HuH-7 (cell line): ENCODE measurements at regions not wholly inside any gene's neighbourhood (a gene's known extent, or its start where the extent isn't known, plus 50 kb on each side); places are given as distances from the start of the nearest gene placed in this dataset.

Source experiments
- DNase-seq: peaks from one replicate; pipeline ENCODE4 v3.0.0; 2011; ENCODE audit warnings: low spot score

DNA sequence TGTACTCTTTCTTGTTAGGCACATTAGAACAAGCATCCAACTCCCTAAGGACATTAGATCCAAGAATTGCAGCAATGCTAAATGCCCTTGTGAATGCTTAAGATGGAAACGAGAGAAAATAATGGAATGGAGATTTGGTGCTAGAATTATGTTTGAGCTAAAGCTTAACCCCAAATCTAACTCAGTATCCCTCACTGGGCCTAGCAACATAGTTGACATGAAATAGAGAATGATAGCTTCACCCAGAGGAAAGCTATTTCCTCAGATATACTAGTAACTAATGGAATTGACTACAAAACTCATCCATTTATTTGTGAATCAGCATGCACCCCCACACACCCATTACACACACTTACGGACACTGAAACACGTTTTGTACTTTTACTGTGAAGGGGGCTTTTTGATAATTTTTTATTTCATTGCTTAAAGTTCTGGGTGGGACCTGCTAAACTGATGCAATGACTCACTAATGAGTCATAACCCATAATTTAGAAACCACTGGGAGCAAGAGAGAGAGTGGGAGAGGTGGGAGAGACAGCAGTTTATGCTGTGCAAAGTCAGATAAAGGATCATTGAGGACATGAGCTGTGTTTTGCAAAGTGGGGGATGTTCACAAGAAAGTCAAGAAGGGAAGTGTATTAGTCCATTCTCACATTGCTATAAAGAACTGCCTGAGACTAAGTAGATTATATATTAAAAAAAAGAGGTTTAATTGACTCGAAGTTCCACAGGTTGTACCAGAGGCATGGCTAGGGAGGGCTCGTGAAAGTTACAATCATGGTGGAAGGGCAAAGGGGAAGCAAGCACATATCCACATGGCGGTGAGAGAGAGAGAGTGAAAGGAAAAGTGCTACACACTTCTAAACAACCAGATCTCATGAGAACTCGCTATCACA is 382.7 kb downstream of the SFMBT2 start:
- DNase-seq: no peak

DNA sequence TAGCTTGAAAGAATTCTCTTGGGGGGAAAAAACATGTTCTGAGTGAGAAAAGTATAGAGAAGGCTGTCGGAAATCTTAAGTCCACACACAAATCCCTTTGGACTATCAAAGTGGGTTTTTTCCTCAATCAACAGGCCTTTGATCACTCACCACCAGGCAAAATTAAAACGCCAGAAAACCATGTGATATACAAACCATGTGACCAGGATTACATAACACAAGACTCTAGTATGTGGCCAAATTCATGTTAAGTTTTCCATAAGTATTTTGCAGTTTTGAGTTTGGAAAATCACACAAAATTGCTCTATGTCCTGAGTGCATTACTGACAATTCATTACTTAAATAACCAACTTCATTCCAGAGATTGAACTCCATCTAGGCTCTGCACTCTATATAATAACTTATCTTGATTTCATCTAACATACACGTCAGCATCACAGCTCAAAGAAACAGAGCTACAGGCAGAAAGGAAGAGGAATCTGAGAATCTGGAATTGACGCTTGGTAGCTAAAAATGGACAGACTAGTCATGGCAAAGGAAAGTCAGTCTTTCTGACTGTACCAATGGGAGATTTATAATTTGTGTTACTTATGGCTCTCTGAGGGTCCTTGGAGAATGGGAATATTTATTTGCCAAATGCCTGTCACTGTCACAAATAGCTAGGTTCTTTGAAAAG is 383.5 kb downstream of the SFMBT2 start:
- no peak for DNase-seq

DNA sequence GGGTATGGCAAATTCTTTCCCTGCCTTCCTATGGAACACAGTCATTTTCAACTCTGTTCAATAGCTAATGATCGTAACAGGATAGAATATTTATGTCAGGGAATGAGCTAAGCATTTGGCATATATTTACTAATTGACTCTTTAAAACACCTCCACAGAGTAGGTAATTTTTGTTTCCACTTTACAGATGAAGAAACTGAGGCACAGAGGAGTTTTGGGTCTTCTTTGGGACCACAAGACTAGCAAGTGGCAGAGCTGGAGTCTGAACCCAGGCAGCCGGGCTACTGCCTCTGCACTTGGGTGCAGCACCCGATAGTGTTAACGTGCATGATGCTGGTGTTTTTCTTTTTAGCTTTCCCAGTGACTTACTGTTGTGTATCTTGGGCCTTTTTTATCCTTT is 384.0 kb downstream of the SFMBT2 start:
- DNase-seq: no peak

DNA sequence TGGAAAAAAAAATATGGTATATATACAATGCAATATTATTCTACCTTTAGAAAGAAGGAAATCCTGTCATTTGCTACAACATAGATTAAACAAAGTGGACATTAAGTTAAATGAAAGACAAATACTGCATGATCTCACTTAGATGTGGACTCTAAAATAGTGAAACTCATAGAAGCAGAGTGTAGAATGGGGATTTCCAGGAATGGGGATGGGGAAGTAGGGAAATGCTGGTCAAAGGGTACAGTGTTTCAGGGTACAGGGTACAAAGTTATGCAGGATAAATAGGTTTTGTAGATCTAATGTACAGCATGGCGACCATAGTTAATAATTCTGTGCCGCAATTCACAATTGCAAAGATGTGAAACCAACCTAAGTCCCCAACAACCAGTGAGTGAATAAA is 385.5 kb downstream of the SFMBT2 start:
- DNase-seq: no peak

DNA sequence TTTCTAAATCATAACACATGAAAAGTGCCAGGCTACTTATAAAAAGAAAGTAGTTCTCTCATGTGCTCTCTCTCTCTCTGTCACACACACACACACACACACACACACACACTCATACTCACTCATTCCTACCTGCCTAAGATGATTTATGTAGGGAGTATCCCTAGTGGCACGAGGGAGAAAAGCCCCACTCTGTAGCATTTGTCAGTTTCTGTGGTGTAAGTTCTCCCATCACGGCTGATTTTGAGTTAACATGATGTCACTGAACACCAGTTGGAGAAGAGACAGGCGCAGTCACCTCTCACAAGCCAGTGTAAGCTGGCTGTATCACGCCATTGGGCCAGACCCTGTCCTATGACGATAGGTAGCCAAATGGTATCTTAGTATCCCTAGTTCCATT is 395.4 kb downstream of the SFMBT2 start:
- DNase-seq: no peak

DNA sequence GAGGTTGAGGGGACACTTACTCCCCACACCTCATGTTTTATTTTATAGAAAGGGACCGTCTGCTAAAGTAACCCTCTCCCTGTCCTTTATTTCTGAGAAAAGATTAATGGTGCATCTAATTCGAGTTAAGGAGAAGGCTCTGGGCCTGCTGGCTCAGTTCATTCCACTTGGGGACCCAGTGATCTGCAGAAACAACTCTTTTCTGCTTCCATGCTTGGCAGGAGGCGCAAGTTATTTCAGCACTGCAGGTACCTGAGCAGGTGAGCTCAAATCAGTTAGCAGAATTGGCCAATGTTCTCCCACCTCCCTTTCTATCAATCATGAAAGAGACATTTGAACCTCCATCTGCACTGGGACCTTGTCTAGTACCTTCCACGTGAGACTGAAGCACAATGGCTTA is 396.1 kb downstream of the SFMBT2 start:
- DNase-seq: no peak

DNA sequence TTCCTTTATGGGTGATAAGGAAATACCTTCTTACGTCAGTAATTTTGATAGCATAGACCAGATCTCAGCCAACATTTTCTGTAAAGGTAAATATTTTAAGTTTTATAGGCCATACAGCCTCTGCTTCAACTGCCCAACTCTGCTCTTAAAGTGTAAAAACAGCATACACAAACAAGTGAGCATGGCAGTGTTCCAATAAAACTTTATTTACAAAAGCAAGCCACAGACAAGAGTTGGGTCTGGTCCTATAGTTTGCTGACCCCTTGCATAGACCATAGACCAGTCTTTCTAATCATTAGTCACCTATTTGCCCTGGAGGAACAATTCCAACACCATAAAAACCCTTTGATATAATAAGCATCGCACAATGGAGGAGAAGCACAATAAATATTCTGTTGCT is 398.8 kb downstream of the SFMBT2 start:
- no peak for DNase-seq

DNA sequence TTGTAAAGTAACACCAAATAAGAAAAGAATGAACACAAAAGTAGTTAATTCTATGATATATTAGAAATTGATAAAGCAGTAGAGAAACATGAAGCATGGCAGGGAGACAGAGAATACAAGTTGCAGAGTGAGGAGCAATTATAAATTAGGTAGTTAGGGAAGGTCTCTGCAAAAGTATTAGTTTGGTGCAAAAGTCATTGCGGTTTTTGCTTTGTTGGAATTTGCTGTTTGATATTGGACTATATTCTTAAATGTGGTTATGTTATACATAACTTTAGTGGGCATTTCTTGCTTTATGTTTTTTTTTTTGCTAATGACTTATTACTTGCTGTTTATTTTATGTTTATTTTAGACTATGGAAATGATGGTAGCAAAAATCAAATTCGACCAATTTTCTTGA is 402.2 kb downstream of the SFMBT2 start:
- no peak for DNase-seq

DNA sequence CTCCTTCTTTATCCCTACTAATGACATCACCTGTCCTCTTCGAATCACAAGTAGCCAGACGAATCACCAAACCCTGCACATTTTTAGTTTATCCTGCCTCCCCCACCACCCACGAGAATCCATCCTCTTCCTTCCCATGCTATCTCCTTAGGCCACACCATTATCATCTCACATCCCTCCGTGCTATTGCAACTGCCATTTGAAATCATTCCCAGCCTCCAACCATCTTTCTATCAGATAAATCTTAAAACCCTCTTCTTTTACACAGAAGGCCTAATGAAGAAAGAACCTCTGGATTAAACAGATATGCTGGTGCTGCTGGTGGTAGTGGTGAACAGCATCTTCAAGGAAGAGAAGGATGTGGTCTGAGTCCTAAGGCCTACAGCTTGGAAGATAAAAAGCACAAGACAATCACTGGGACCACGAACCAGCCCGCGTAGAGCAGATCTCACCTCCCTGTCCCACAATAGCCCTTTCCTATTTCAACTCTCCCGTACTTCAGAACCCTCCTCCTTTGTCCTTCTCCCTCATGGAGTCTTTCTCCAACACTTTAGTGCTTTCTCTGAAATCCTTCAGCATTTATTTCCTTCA is 403.1 kb downstream of the SFMBT2 start:
- DNase-seq: no peak

DNA sequence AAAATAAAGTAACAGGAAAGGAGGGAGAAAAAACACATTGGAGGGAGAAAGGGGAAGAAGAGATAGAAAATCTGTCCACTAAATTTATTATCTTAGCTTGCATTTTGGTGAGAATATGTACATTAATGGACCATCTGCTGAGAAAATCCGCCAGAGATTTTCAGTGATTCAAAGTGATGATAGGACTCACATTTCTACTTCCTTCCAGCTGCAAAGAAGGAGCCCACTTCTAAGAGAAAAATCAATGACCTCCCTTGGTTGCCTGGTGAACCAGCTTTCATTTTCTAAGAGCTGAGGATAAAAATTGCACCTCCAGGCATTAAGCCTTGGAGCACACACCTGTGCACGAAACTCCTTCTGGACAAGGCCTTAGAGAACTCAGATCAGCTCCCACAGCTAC is 404.3 kb downstream of the SFMBT2 start:
- DNase-seq: no peak

DNA sequence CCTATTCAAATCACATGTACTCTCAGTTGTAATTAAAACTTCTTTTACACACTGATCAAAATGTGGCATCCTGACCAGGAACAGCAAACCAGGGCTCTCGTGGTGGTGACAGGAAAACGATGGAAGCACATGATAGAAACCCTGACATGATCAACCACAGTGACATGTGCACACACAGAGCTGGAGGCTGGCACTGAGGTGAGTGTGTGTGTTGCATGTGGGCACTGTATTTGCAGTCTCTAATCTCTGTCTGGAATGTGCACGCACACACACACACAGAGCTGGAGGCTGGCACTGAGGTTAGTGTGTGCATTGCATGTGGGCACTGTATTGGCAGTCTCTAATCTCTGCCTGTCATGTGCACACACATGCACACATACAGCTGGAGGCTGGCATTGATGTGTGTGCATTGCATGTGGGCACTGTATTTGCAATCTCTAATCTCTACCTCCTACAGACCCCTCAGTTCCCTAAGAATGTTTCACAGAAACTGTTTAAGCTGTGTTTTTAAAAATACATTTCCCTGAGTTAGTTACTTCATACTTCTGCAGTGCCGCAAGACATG is 406.9 kb downstream of the SFMBT2 start:
- DNase-seq: no peak

DNA sequence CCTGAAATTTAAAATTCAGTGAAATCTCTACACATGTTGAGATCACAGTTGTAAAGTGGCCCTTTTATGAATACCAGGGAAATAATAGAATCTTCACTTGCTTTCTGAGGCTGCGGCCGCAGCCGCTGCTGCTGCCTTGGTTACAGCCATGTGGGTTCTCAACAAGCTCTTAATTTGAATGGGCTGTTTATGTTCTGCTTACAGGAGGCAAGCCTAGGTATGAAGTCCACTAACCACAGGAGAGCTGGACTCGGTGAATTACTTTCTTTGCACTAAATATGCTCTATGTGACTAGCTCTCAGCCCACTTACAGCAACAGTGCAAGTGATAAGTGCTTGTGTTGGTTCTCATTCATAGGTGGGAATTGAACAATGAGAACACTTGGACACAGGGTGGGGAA is 410.8 kb downstream of the SFMBT2 start:
- DNase-seq: no peak

DNA sequence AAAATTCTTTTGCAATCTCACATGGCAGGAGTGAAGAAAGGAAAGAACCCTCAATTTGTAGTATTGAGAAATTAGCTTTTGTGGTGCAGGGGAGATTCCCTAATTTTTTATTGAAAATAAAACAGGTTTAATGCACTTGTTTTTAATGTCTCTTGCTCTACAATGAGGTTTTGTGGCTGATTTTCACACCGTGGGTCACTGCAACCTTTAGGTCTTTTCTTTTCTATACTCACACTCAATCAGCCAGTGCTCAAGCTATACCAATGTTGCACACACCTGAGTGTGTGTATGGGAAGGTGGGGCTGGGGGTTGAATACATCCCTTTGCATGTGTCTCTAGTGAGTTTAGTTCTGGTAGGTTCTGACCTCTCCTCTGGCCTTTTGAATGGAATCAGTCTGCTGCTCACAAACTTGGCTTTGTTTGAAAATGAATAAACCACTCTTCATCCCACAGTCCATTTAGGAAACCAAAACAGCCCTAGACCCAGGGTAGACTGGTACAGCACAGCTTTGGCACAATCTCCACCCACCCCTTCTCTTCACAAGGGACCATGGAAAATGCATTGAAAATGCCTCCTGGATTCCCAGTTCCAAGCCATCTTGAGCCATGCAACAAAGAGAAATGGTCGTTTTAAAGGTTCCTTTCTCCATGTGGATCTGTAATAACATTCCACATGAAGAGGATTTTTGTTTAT is 411.5 kb downstream of the SFMBT2 start:
- no peak for DNase-seq

DNA sequence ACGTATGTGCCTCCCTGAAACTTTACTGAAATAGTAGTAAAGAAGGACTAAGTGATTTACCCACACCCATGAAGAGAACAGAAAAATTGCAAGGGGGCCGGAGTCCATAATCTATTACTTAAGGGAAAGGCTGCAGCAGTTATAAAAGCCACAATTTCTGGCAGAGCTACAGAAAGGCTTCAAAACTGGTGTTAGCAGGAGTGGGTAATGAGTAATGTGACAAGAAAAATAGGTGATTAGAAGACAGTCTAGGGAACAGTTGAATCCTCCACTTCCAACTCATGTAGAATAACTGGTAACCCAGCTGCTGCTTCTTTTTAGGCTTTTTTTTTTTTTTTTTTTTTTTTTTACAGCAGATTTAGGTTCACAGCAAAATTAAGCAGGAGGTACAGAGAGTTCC is 413.3 kb downstream of the SFMBT2 start:
- no peak for DNase-seq

DNA sequence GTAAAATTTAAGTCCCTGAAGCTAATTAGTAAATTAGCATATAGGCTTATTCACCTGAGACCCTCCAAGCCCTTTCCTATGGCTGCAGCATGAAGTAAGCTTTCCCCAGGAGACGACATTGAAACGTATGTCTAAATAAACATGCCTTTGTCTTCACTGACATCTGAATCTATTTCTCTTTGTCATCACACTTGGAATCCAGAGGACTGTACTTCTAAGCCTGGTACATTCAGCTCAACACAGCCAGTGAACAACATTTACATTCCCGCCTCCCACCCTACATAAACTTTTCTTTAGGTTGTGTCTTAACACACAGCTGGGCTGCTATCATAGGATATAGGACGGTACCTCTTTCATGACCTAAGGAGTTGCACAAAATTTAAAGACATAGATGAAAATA is 414.4 kb downstream of the SFMBT2 start:
- no peak for DNase-seq

DNA sequence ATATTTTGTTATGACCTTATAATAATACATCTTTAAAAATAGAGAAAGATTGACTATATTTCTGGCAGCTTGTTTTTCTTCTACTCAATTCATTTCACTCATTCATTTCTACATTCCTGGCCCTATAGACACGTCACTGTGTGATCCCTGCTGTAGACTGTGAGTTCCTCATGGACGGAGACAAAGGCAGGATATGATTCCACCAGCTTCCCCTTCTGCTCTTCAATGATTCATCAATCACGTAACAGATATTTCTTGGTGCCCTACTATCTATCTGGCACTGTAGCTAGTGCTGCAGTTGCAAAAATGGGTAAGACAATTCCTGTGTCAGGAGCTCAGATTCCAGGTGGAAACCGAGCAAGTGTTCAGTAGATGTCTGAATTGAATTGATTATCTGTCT is 415.0 kb downstream of the SFMBT2 start:
- no peak for DNase-seq

DNA sequence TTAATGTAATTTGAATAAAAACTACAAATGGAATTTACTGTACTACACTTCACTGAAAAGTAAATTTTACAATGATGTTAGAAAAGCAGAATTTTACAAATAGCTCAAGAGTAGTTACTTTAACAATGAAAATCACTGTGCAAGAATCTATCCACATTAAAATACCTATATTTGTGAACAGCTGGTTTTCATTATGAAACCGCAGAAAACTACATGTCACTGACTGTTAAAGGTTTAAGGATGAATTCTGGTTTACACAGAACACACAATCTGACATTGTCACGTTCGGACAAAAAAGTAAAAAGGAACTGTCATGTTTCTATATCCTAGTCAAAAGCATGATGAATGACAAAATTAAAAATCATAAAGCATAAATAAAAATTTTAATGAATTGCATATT is 415.3 kb upstream of the PRKCQ start:
- no peak for DNase-seq

DNA sequence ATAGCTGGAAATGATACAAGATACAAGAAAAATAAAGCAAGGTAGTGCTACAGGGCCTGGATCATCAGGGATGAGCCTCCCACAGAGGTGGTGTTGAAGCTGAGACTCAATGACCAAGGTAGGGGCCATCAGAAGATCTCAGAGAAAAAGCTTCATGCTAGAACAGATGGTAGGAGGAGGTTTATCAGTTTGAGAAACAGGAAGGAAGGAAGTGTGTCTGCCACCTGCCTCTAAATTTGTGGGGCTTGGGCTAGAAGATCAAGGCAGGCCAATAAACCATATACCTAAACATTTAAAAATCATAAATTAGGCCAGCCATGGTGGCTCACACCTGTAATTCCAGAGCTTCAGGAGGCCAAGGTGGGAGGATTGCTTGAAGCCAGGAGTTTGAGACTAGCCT is 410.8 kb upstream of the PRKCQ start:
- no peak for DNase-seq

DNA sequence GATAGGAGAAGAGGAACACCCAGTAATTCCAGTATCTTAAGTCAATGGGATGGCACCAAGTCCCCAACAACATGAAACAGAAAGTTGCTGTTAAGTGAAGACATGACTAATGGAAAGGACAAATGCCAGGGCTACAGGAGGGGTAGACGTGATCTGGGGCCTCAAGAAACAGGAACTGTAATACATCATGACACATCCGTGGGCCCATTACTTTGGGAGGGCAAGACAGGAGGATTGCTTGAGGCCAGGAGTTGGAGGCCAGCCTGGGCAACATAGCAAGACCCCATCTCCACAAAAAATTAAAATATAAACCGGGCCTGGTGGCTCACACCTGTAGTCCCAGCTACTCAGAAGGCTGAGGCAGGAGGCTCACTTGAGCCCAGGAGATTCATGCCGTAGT is 408.6 kb upstream of the PRKCQ start:
- DNase-seq: no peak

DNA sequence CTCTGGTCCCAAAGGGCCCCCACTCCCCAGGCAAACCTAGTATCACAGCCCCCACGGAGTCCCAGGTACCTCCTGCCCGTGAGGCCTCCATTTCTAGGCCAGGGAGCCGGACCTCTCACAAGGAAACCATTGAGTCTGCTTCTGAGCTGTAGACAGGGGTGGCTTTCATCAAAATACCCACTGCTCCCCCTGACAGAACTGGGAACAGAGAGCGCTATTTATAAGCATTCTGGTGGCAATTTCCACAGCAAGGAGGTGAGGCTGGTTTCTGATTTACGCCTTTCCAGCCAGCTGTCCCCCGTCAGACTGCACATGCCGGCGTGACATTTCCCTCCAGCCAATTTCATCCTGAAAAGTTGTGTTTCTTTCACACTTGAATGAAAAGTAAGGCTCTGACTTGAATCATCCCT is 407.5 kb upstream of the PRKCQ start:
- DNase-seq: no peak

DNA sequence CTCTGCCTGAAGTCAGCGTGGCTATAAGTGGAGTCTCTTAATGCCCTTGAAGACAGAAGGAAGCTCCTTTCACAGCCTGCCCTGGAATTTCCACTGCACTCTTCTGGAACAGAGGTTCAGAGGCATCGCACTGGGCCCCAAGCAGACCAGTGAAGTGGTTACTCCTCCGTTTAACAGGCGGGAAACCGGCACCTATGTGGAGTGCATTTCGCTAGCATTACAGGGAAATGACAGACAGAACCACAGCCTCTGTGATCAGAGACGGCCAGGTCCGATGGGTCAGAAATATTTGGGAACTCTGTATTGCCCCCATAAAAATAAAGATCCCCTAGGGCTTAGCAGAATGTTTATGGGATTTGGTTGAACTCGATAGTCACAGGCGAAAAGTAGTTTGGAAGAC is 406.9 kb upstream of the PRKCQ start:
- DNase-seq: no peak

DNA sequence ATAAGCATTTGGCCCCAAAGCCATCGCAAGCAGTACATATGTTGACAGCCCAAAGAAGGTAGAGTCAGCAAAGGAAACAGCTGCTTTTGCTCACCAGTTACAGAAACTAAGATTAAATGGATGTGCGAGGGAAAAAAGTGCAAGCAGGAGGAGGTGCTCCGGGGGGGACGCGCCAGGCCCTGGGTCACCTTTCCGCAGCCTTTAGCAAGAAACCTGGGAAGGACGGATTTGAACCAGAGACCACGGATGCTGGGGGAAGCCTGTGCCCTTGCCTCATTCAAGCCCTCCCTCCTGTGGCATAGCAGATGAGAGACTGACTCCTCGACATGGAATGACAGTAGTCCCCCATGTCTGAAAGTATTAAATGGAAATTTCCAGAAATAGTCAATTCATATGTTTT is 405.6 kb upstream of the PRKCQ start:
- DNase-seq: no peak
